ENCODE measurements at regions not wholly inside any gene's neighbourhood (a gene's known extent, or its start where the extent isn't known, plus 50 kb on each side); places are given as distances from the start of the nearest gene placed in this dataset.

- H3K4me3 ChIP-seq (ENCODE audit: low read length in 3 of 3): no peak overlapping the region
- no peak for TF ChIP-seq CTCF (IDR thresholded peaks at IDR 0.05; ENCODE audit: borderline replicate concordance, extremely low read depth, insufficient read depth)
- DNase-seq (no peak), FAIRE-seq (no peak)
- H3K9ac ChIP-seq (ENCODE audit: low read length in 3 of 3): no peak overlapping the region
- H3K27me3 ChIP-seq (ENCODE audit: control insufficient read depth, insufficient read depth, low read length): no peaks in the 10 kb centered on the region
- no peaks in the 10 kb centered on the region for H3K9me3 ChIP-seq (ENCODE audit: control insufficient read depth in 2 of 3, insufficient read depth in 1 of 3, low read length in 3 of 3)
- H3K27ac ChIP-seq (ENCODE audit: low read depth in 2 of 2, low read length in 2 of 2): no peak overlapping the region
- no peaks in the 10 kb centered on the region for H3K4me1 ChIP-seq (ENCODE audit: control insufficient read depth in 2 of 3, insufficient read depth in 2 of 3, low read depth in 1 of 3, low read length in 3 of 3)
- intact Hi-C loops (cut with DNase I): no loop called here
- H3K36me3 ChIP-seq (ENCODE audit: control insufficient read depth in 2 of 3, insufficient read depth in 3 of 3, low read length in 3 of 3): no peaks in the 10 kb centered on the region
Measured at GRCh38 chr3:89038869-89039268, 68.6 kb upstream of the EPHA3 start.

GRCh38 chr3:89042236-89042835 is 65.1 kb upstream of the EPHA3 start:
- FAIRE-seq: no peak

GRCh38 chr3:89043406-89043932 is 64.0 kb upstream of the EPHA3 start:
- no peak overlapping the region for H3K9ac ChIP-seq (ENCODE audit: low read length in 3 of 3)
- no peak overlapping the region for H3K27ac ChIP-seq (ENCODE audit: low read depth in 2 of 2, low read length in 2 of 2)
- intact Hi-C loops (cut with DNase I): no loop called here
- no peak for TF ChIP-seq CTCF (IDR thresholded peaks at IDR 0.05; ENCODE audit: borderline replicate concordance, extremely low read depth, insufficient read depth)
- H3K4me1 ChIP-seq (ENCODE audit: control insufficient read depth in 2 of 3, insufficient read depth in 2 of 3, low read depth in 1 of 3, low read length in 3 of 3): no peaks in the 10 kb centered on the region
- H3K9me3 ChIP-seq (ENCODE audit: control insufficient read depth in 2 of 3, insufficient read depth in 1 of 3, low read length in 3 of 3): no peaks in the 10 kb centered on the region
- DNase-seq: peak in 2 of 5 donors; percentile 39 to 58
- no peaks in the 10 kb centered on the region for H3K36me3 ChIP-seq (ENCODE audit: control insufficient read depth in 2 of 3, insufficient read depth in 3 of 3, low read length in 3 of 3)
- no peaks in the 10 kb centered on the region for H3K27me3 ChIP-seq (ENCODE audit: control insufficient read depth, insufficient read depth, low read length)
- no peak overlapping the region for H3K4me3 ChIP-seq (ENCODE audit: low read length in 3 of 3)
- FAIRE-seq: no peak

More at GRCh38 chr3:89042236-89042835, 65.1 kb upstream of the EPHA3 start:
- no peak overlapping the region for H3K4me3 ChIP-seq (ENCODE audit: low read length in 3 of 3)
- TF ChIP-seq CTCF (IDR thresholded peaks at IDR 0.05; ENCODE audit: borderline replicate concordance, extremely low read depth, insufficient read depth): no peak
- no peaks in the 10 kb centered on the region for H3K36me3 ChIP-seq (ENCODE audit: control insufficient read depth in 2 of 3, insufficient read depth in 3 of 3, low read length in 3 of 3)
- no peak overlapping the region for H3K27ac ChIP-seq (ENCODE audit: low read depth in 2 of 2, low read length in 2 of 2)
- DNase-seq: no peak
- intact Hi-C loops (cut with DNase I): no loop called here
- H3K27me3 ChIP-seq (ENCODE audit: control insufficient read depth, insufficient read depth, low read length): no peaks in the 10 kb centered on the region
- no peaks in the 10 kb centered on the region for H3K4me1 ChIP-seq (ENCODE audit: control insufficient read depth in 2 of 3, insufficient read depth in 2 of 3, low read depth in 1 of 3, low read length in 3 of 3)
- H3K9me3 ChIP-seq (ENCODE audit: control insufficient read depth in 2 of 3, insufficient read depth in 1 of 3, low read length in 3 of 3): no peaks in the 10 kb centered on the region
- no peak overlapping the region for H3K9ac ChIP-seq (ENCODE audit: low read length in 3 of 3)

- Histone ChIP-seq H3K9ac (ENCODE audit: low read length in 3 of 3) (no peak overlapping the region), H3K36me3 (ENCODE audit: control insufficient read depth in 2 of 3, insufficient read depth in 3 of 3, low read length in 3 of 3) (no peaks in the 10 kb centered on the region), H3K9me3 (ENCODE audit: control insufficient read depth in 2 of 3, insufficient read depth in 1 of 3, low read length in 3 of 3) (no peaks in the 10 kb centered on the region), H3K4me3 (ENCODE audit: low read length in 3 of 3) (no peak overlapping the region), H3K27ac (ENCODE audit: low read depth in 2 of 2, low read length in 2 of 2) (no peak overlapping the region), H3K27me3 (ENCODE audit: control insufficient read depth, insufficient read depth, low read length) (no peaks in the 10 kb centered on the region), H3K4me1 (ENCODE audit: control insufficient read depth in 2 of 3, insufficient read depth in 2 of 3, low read depth in 1 of 3, low read length in 3 of 3) (no peaks in the 10 kb centered on the region)
- no peak for DNase-seq
- no peak for TF ChIP-seq CTCF (IDR thresholded peaks at IDR 0.05; ENCODE audit: borderline replicate concordance, extremely low read depth, insufficient read depth)
- no peak for FAIRE-seq
- intact Hi-C loops (cut with DNase I): no loop called here
Measured at GRCh38 chr3:89046661-89047060, 60.8 kb upstream of the EPHA3 start.
